Natural killer cell (primary cell): ENCODE measurements at regions not wholly inside any gene's neighbourhood (a gene's known extent, or its start where the extent isn't known, plus 50 kb on each side); places are given as distances from the start of the nearest gene placed in this dataset.

Source experiments
- ATAC-seq, 3 donors: fragments of 150-1000 bp in 2 of 3; fragments of 200-7000 bp in 1 of 3; cut with Tn5 transposase; 1 replicate in 1 of 3; 2 replicates in 2 of 3; pipeline ENCODE4 v1.10.0; 2021; ENCODE audit warnings: mild to moderate bottlenecking in 2 of 3, moderate library complexity in 2 of 3
- DNase-seq, 2 donors: peaks; one replicate each; pipeline versions ENCODE4 v3.0.0 to v3.0.0-alpha.2; 2013 to 2021; ENCODE audit warnings: mixed read lengths in 1 of 2
- H3K27ac ChIP-seq: one replicate; pipeline ENCODE4 v1.5.1; 2013; ENCODE audit warnings: mild to moderate bottlenecking, low read length
- H3K27me3 ChIP-seq: one replicate; pipeline ENCODE4 v1.6.1; 2013; ENCODE audit warnings: low read length; ENCODE audit not compliant: control insufficient read depth, insufficient read depth
- H3K36me3 ChIP-seq: one replicate; pipeline ENCODE4 v1.6.1; 2013; ENCODE audit warnings: low read length; ENCODE audit not compliant: control insufficient read depth, insufficient read depth
- H3K4me1 ChIP-seq: one replicate; pipeline ENCODE4 v1.6.1; 2013; ENCODE audit warnings: low read length; ENCODE audit not compliant: control insufficient read depth, insufficient read depth
- H3K4me3 ChIP-seq: one replicate; pipeline ENCODE4 v1.5.1; 2013; ENCODE audit warnings: low read length
- H3K9me3 ChIP-seq: one replicate; pipeline ENCODE4 v1.6.1; 2013; ENCODE audit warnings: low read length; ENCODE audit not compliant: control insufficient read depth, insufficient read depth
- H3K27ac Mint-ChIP-seq, 2 donors: one replicate each; pipeline ENCODE4 v1.8.0; 2022; ENCODE audit warnings: mild to moderate bottlenecking in 2 of 2, mixed read lengths in 2 of 2, moderate library complexity in 1 of 2
- H3K27me3 Mint-ChIP-seq, 2 donors: one replicate each; pipeline ENCODE4 v1.8.0; 2022; ENCODE audit warnings: low read depth in 2 of 2, mixed read lengths in 2 of 2
- H3K36me3 Mint-ChIP-seq: one replicate; pipeline ENCODE4 v1.8.0; 2022; ENCODE audit warnings: mixed read lengths
- H3K4me1 Mint-ChIP-seq, 2 donors: one replicate each; pipeline ENCODE4 v1.8.0; 2022; ENCODE audit warnings: mixed read lengths in 2 of 2
- H3K4me3 Mint-ChIP-seq: one replicate; pipeline ENCODE4 v1.8.0; 2022; ENCODE audit warnings: mild to moderate bottlenecking, moderate library complexity, mixed read lengths
- H3K9me3 Mint-ChIP-seq, 2 donors: one replicate each; pipeline ENCODE4 v1.8.0; 2022; ENCODE audit warnings: mixed read lengths in 2 of 2
- CTCF ChIP-seq: fragments of 200-600 bp; IDR thresholded peaks from one replicate; pipeline ENCODE4 v1.8.0; 2022; ENCODE audit warnings: antibody characterized with exemption
- WGBS: methylation state at CpG from one replicate; pipeline ENCODE4 v1.1.7; 2013; ENCODE audit warnings: missing lambda C conversion rate; ENCODE audit not compliant: insufficient coverage; 5-methylcytosine and 5-hydroxymethylcytosine counted together
- intact Hi-C: fragments of 100-400 bp; cut with micrococcal nuclease; formaldehyde crosslinking; loops from one replicate; pipeline ENCODE4 v1.14.2; 2022

GRCh38 chr11:50155508-50155907 lies 122.8 kb downstream of the OR4C45 start:
- no peak overlapping the region for H3K4me3 Mint-ChIP-seq
- H3K27me3 ChIP-seq = no peaks in the 10 kb centered on the region
- ATAC-seq (no peak), DNase-seq (no peak)
- no peaks in the 10 kb centered on the region for H3K27me3 Mint-ChIP-seq
- intact Hi-C loops = no loop called here
- no peaks in the 10 kb centered on the region for H3K4me1 Mint-ChIP-seq
- H3K27ac Mint-ChIP-seq = no peak overlapping the region
- H3K36me3 ChIP-seq = no peaks in the 10 kb centered on the region
- peaks cover 17 to 27% of the 10 kb centered on the region in 2 donors for H3K9me3 Mint-ChIP-seq
- no peaks in the 10 kb centered on the region for H3K4me1 ChIP-seq
- no peak for TF ChIP-seq CTCF
- H3K27ac ChIP-seq = no peak overlapping the region
- H3K9me3 ChIP-seq = no peaks in the 10 kb centered on the region
- H3K36me3 Mint-ChIP-seq = peaks cover 22% of the 10 kb centered on the region
- no peak overlapping the region for H3K4me3 ChIP-seq

GRCh38 chr11:50164050-50164449 lies 131.4 kb downstream of the OR4C45 start:
- H3K36me3 Mint-ChIP-seq = peaks cover 21% of the 10 kb centered on the region
- DNase-seq (no peak), ATAC-seq (no peak)

GRCh38 chr11:50169634-50170033 lies 137.0 kb downstream of the OR4C45 start:
- Histone ChIP-seq H3K9me3 (peaks cover 9% of the 10 kb centered on the region), H3K27me3 (no peaks in the 10 kb centered on the region), H3K27ac (no peak overlapping the region), H3K4me1 (no peaks in the 10 kb centered on the region), H3K36me3 (no peaks in the 10 kb centered on the region), H3K4me3 (no peak overlapping the region)
- Mint-ChIP-seq H3K9me3 (peaks cover 7 to 15% of the 10 kb centered on the region in 2 donors), H3K27me3 (no peaks in the 10 kb centered on the region), H3K4me3 (no peak overlapping the region), H3K36me3 (peaks cover 9% of the 10 kb centered on the region), H3K4me1 (no peaks in the 10 kb centered on the region), H3K27ac (no peak overlapping the region)
- 95% methylated on average over 13 of the region's 13 CpGs for WGBS
- intact Hi-C loops = no loop called here
- ATAC-seq (no peak), DNase-seq (no peak)
- no peak for TF ChIP-seq CTCF

More at GRCh38 chr11:50164050-50164449, 131.4 kb downstream of the OR4C45 start:
- no peaks in the 10 kb centered on the region for H3K27me3 Mint-ChIP-seq
- no peak overlapping the region for H3K27ac ChIP-seq
- H3K4me1 Mint-ChIP-seq = no peaks in the 10 kb centered on the region
- peaks cover 14% of the 10 kb centered on the region for H3K9me3 ChIP-seq
- no peaks in the 10 kb centered on the region for H3K27me3 ChIP-seq
- intact Hi-C loops = no loop called here
- TF ChIP-seq CTCF = no peak
- WGBS = 94% methylated on average over 13 of the region's 13 CpGs
- no peak overlapping the region for H3K4me3 ChIP-seq
- no peaks in the 10 kb centered on the region for H3K36me3 ChIP-seq
- no peak overlapping the region for H3K4me3 Mint-ChIP-seq
- peaks cover 10 to 17% of the 10 kb centered on the region in 2 donors for H3K9me3 Mint-ChIP-seq
- H3K27ac Mint-ChIP-seq = no peak overlapping the region
- H3K4me1 ChIP-seq = no peaks in the 10 kb centered on the region

GRCh38 chr11:50170115-50170514 lies 137.4 kb downstream of the OR4C45 start:
- intact Hi-C loops = no loop called here
- Histone ChIP-seq H3K36me3 (no peaks in the 10 kb centered on the region), H3K4me3 (no peak overlapping the region), H3K27me3 (no peaks in the 10 kb centered on the region), H3K27ac (no peak overlapping the region), H3K4me1 (no peaks in the 10 kb centered on the region), H3K9me3 (peaks cover 9% of the 10 kb centered on the region)
- H3K27me3 Mint-ChIP-seq = no peaks in the 10 kb centered on the region
- no peak for DNase-seq
- ATAC-seq = no peak
- 87% methylated on average over 17 of the region's 17 CpGs for WGBS
- TF ChIP-seq CTCF = no peak
- no peaks in the 10 kb centered on the region for H3K4me1 Mint-ChIP-seq
- H3K9me3 Mint-ChIP-seq = peaks cover 9 to 17% of the 10 kb centered on the region in 2 donors
- H3K27ac Mint-ChIP-seq = no peak overlapping the region
- H3K36me3 Mint-ChIP-seq = peaks cover 9% of the 10 kb centered on the region
- H3K4me3 Mint-ChIP-seq = no peak overlapping the region
